ENCODE measurements at regions not wholly inside any gene's neighbourhood (a gene's known extent, or its start where the extent isn't known, plus 50 kb on each side); places are given as distances from the start of the nearest gene placed in this dataset.

DNA sequence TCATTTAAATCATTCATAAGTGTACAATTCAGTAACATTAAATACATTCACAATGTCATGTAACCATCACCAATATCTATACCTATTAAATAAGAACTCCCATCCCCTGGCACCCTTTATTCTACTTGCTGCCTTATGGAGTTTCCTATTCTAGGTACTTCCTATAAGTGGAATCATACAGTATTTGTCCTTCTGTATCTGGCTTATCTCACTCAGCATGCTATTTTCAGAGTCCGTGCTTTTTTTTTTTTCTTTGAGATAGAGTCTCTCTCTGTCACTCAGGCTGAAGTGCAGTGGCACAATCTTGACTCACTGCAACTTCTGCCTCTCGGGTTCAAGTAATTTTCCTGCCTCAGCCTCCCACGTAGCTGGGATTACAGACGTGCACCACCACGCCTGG, 67.9 kb upstream of the STOX2 start:
- TF ChIP-seq CTCF (IDR thresholded peaks at IDR 0.05) (no peak), EZH2 (IDR thresholded peaks at IDR 0.05) (no peak)
